HepG2 (cell line): ENCODE measurements at regions not wholly inside any gene's neighbourhood (a gene's known extent, or its start where the extent isn't known, plus 50 kb on each side); places are given as distances from the start of the nearest gene placed in this dataset.

ENCODE experiments used
- ETV6 ChIP-seq: sonication (generic); formaldehyde crosslinking; conservative IDR thresholded peaks from 2 replicates; pipeline ENCODE4 v1.4.0; 2020; ENCODE audit warnings: missing genetic modification reagents
- EZH2 ChIP-seq: conservative IDR thresholded peaks from 2 replicates; pipeline ENCODE4 v1.6.1; 2012; ENCODE audit warnings: mild to moderate bottlenecking, low read depth, low read length, moderate library complexity
- KLF11 ChIP-seq: IDR thresholded peaks from 2 replicates; pipeline ENCODE4 v1.6.1; 2016; ENCODE audit warnings: missing compliant biosample characterization
- NFE2 ChIP-seq: sonication (generic); formaldehyde crosslinking; IDR thresholded peaks from 2 replicates; pipeline ENCODE4 v1.4.0; 2020; ENCODE audit warnings: missing genetic modification reagents
- TAF1 ChIP-seq: sonication (generic); formaldehyde crosslinking; IDR thresholded peaks from 2 replicates; pipeline ENCODE4 v1.4.0; 2020; ENCODE audit warnings: missing genetic modification reagents
- ZBTB1 ChIP-seq: sonication (generic); formaldehyde crosslinking; IDR thresholded peaks from 2 replicates; pipeline ENCODE4 v1.4.0; 2020; ENCODE audit warnings: missing genetic modification reagents, borderline replicate concordance
- ZNF768 ChIP-seq: sonication (generic); formaldehyde crosslinking; IDR thresholded peaks from 2 replicates; pipeline ENCODE4 v1.4.0; 2020; ENCODE audit warnings: missing genetic modification reagents
- ZNF879 ChIP-seq: sonication (generic); formaldehyde crosslinking; IDR thresholded peaks from 2 replicates; pipeline ENCODE4 v1.8.1; 2023; ENCODE audit warnings: missing genetic modification reagents

DNA sequence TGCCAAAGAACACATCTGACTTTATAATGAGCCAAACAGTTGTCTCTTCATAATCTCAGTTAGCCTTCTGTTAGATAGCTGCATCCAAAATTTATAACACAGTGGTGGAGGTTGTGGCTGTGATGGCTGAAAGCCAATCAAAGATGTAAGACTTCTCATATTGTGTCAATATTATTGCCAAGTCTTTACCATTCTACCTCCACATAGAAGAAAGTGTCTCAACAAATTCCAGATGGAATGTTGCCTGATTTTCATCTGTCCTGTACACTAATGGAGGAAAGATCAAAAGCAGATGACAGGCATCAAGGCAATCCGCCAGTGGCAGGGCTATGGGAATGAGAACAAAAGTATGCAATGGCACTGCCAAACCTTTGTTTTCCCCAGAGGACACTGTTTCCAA is 813.1 kb upstream of the NOVA1 start:
- no peak for TF ChIP-seq TAF1 (CRISPR knock-in tag)
- TF ChIP-seq ETV6 (CRISPR knock-in tag): no peak
- no peak for TF ChIP-seq NFE2
- no peak for TF ChIP-seq ZNF879 (CRISPR knock-in tag)
- no peak for TF ChIP-seq EZH2
- TF ChIP-seq ZBTB1 (CRISPR knock-in tag): no peak
- no peak for TF ChIP-seq KLF11
- no peak for TF ChIP-seq ZNF768 (CRISPR knock-in tag)
